ENCODE measurements at regions not wholly inside any gene's neighbourhood (a gene's known extent, or its start where the extent isn't known, plus 50 kb on each side); places are given as distances from the start of the nearest gene placed in this dataset.

- intact Hi-C loops (cut with micrococcal nuclease; ENCODE audit: unreplicated experiment) (no loop called here), in situ Hi-C loops (cut with MboI) (no loop called here)
- ChIA-PET CTCF (interaction anchor here (1.3 kb wide), 2 partner anchors 18 to 58 kb away, joined by 3 to 5 read pairs; no protein-coding TSS in a partner anchor), SMC1A (ENCODE audit: uncharacterized antibody, unreplicated experiment) (no interaction called here), POLR2A (no interaction called here), RAD21 (ENCODE audit: unreplicated experiment) (no interaction called here)
- Histone ChIP-seq H2AFZ (ENCODE audit: control insufficient read depth, low read depth, low read length) (no peak overlapping the region), H3K27me3 (replicated peaks in 1 of 2; ENCODE audit: control insufficient read depth in 2 of 2, insufficient read depth in 2 of 2, low read length in 1 of 2) (no peaks in the 10 kb centered on the region), H3K9ac (ENCODE audit: control insufficient read depth, insufficient read depth, low read length) (no peak overlapping the region), H3K27ac (ENCODE audit: control insufficient read depth, insufficient read depth) (no peak overlapping the region), H4K20me1 (ENCODE audit: control insufficient read depth, insufficient read depth) (no peaks in the 10 kb centered on the region), H3K79me2 (ENCODE audit: control insufficient read depth, insufficient read depth, low read length) (no peaks in the 10 kb centered on the region), H3K4me2 (ENCODE audit: control insufficient read depth, insufficient read depth) (no peak overlapping the region), H3K9me3 (replicated peaks; ENCODE audit: control insufficient read depth, insufficient read depth, low read length) (no peaks in the 10 kb centered on the region), H3K36me3 (ENCODE audit: control insufficient read depth in 2 of 2, insufficient read depth in 2 of 2, low read length in 1 of 2) (no peaks in the 10 kb centered on the region), H3K4me1 (ENCODE audit: control insufficient read depth, insufficient read depth, low read length) (no peaks in the 10 kb centered on the region), H3K4me3 (no peak overlapping the region)
- FAIRE-seq (no peak), ATAC-seq (no peak), DNase-seq (ENCODE audit: low read depth, low spot score) (no peak)
- 31% methylated on average over 2 of the region's 2 CpGs for WGBS (ENCODE audit: insufficient coverage, insufficient replicate concordance, low lambda C conversion rate, missing lambda C conversion rate)
- no TSS peak for BruUV-seq (replicated peaks)
- TF ChIP-seq SUPT20H (IDR thresholded peaks at IDR 0.05; ENCODE audit: borderline replicate concordance, control insufficient read depth, low read depth, low read length) (no peak), HSF1 (IDR thresholded peaks at IDR 0.05; ENCODE audit: low read depth, low read length) (no peak), RELA (IDR thresholded peaks at IDR 0.05; ENCODE audit: borderline replicate concordance, partially characterized antibody) (no peak), IRF3 (IDR thresholded peaks at IDR 0.05) (no peak), NFXL1 (IDR thresholded peaks at IDR 0.05; ENCODE audit: borderline replicate concordance) (no peak), PBX3 (IDR thresholded peaks at IDR 0.05; ENCODE audit: insufficient replicate concordance, low read depth, low read length) (no peak), ZBTB33 (IDR thresholded peaks at IDR 0.05) (no peak), SIX5 (IDR thresholded peaks at IDR 0.05; ENCODE audit: low read depth, low read length, severe bottlenecking) (no peak), ZNF24 (IDR thresholded peaks at IDR 0.05) (no peak)
These were observed 95.2 kb upstream of the OR4E1 start for GRCh38 chr14:21768875-21769257.
